Fibroblast of lung (primary cell): ENCODE measurements at regions not wholly inside any gene's neighbourhood (a gene's known extent, or its start where the extent isn't known, plus 50 kb on each side); places are given as distances from the start of the nearest gene placed in this dataset.

Experiments used
- DNase-seq, 2 donors: peaks; one replicate each; pipeline versions ENCODE4 v3.0.0 to v3.0.0-alpha.2; 2010; ENCODE audit warnings: low read depth in 2 of 2
- H2AFZ ChIP-seq: 2 replicates; pipeline ENCODE4 v1.5.1; 2012; ENCODE audit warnings: low read length, control low read depth, inconsistent platforms
- H3K27ac ChIP-seq: 2 replicates; pipeline ENCODE4 v1.5.1; 2011; ENCODE audit warnings: low read length, control low read depth; ENCODE audit not compliant: insufficient read depth
- H3K27me3 ChIP-seq: 2 replicates; pipeline ENCODE4 v1.5.1; 2011; ENCODE audit warnings: mild to moderate bottlenecking, low read length; ENCODE audit not compliant: control insufficient read depth, insufficient read depth
- H3K36me3 ChIP-seq: 2 replicates; pipeline ENCODE4 v1.5.1; 2011; ENCODE audit warnings: low read length; ENCODE audit not compliant: control insufficient read depth, insufficient read depth
- H3K4me1 ChIP-seq: 2 replicates; pipeline ENCODE4 v1.5.1; 2011; ENCODE audit warnings: low read length; ENCODE audit not compliant: control insufficient read depth, insufficient read depth; ENCODE audit errors: extremely low read depth
- H3K4me2 ChIP-seq: 2 replicates; pipeline ENCODE4 v1.5.1; 2011; ENCODE audit warnings: low read length, control low read depth; ENCODE audit not compliant: insufficient read depth; ENCODE audit errors: extremely low read depth
- H3K4me3 ChIP-seq, 4 experiments: fragments of 200-600 bp in 1 of 4; sonication (generic) in 1 of 4; replicated peaks in 1 of 4; 2 replicates each; pipeline ENCODE4 v1.5.1; 2011 to 2016; ENCODE audit warnings: low read length in 4 of 4, low read depth in 3 of 4, mild to moderate bottlenecking in 3 of 4, control low read depth in 2 of 4, inconsistent platforms in 1 of 4, mixed read lengths in 1 of 4; ENCODE audit not compliant: insufficient read depth in 1 of 4; ENCODE audit errors: control extremely low read depth in 1 of 4
- H3K79me2 ChIP-seq: 2 replicates; pipeline ENCODE4 v1.5.1; 2012; ENCODE audit warnings: mild to moderate bottlenecking, low read length, inconsistent platforms; ENCODE audit not compliant: control insufficient read depth, insufficient read depth
- H3K9ac ChIP-seq: 2 replicates; pipeline ENCODE4 v1.5.1; 2011; ENCODE audit warnings: mild to moderate bottlenecking, low read length, control low read depth; ENCODE audit not compliant: insufficient read depth
- H3K9me3 ChIP-seq: 2 replicates; pipeline ENCODE4 v1.5.1; 2012; ENCODE audit warnings: low read depth, low read length; ENCODE audit not compliant: control insufficient read depth, insufficient read depth
- H4K20me1 ChIP-seq: 2 replicates; pipeline ENCODE4 v1.5.1; 2011; ENCODE audit warnings: low read length; ENCODE audit not compliant: control insufficient read depth, insufficient read depth; ENCODE audit errors: extremely low read depth
- EZH2 ChIP-seq: IDR thresholded peaks from 2 replicates; pipeline ENCODE4 v1.5.1; 2012; ENCODE audit warnings: low read length, control low read depth, mild to moderate bottlenecking; ENCODE audit errors: missing control alignments
- TF ChIP-seq, protein P1 (sequence below), 2 donors: IDR thresholded peaks in 1 of 2; conservative IDR thresholded peaks in 1 of 2; 1 replicate in 1 of 2; 2 replicates in 1 of 2; pipeline ENCODE4 v1.5.1; 2011 to 2012; ENCODE audit warnings: low read length in 2 of 2, control low read depth in 1 of 2, inconsistent platforms in 1 of 2, low read depth in 1 of 2, mild to moderate bottlenecking in 1 of 2

DNA sequence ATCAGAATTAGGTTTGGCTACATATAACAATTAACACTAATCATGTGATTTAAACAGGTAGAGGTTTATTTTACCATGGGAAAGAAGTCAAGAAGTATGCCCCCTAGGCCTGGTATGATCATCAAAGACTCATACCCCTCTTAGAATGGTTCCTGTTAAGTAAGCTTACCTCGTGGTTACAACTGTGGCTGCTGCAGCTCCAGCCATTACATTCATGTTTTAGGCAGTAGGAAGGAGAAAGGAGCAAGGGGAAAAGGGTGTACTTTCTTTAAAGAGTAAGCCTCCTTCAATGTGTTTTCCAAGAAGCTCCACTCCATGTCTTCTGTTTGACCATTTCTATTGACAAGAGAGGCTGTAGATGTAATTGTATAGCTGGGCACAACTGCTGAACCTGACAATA, 94.9 kb upstream of the GATB start:
- Histone ChIP-seq H3K4me1 (no peaks in the 10 kb centered on the region), H3K9ac (no peak overlapping the region), H3K9me3 (no peaks in the 10 kb centered on the region), H3K27ac (no peak overlapping the region), H3K4me2 (no peak overlapping the region), H3K36me3 (no peaks in the 10 kb centered on the region), H3K4me3 (no peak overlapping the region), H4K20me1 (no peaks in the 10 kb centered on the region), H3K27me3 (no peaks in the 10 kb centered on the region), H3K79me2 (no peaks in the 10 kb centered on the region), H2AFZ (no peak overlapping the region)
- DNase-seq: no peak
- no peak for TF ChIP-seq EZH2
- TF ChIP-seq, protein P1, sequence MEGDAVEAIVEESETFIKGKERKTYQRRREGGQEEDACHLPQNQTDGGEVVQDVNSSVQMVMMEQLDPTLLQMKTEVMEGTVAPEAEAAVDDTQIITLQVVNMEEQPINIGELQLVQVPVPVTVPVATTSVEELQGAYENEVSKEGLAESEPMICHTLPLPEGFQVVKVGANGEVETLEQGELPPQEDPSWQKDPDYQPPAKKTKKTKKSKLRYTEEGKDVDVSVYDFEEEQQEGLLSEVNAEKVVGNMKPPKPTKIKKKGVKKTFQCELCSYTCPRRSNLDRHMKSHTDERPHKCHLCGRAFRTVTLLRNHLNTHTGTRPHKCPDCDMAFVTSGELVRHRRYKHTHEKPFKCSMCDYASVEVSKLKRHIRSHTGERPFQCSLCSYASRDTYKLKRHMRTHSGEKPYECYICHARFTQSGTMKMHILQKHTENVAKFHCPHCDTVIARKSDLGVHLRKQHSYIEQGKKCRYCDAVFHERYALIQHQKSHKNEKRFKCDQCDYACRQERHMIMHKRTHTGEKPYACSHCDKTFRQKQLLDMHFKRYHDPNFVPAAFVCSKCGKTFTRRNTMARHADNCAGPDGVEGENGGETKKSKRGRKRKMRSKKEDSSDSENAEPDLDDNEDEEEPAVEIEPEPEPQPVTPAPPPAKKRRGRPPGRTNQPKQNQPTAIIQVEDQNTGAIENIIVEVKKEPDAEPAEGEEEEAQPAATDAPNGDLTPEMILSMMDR (conservative IDR thresholded peaks at IDR 0.05 in 1 of 2, IDR thresholded peaks at IDR 0.05 in 1 of 2; ENCODE audit: low read depth in 1 of 2, low read length in 2 of 2): no peak

DNA sequence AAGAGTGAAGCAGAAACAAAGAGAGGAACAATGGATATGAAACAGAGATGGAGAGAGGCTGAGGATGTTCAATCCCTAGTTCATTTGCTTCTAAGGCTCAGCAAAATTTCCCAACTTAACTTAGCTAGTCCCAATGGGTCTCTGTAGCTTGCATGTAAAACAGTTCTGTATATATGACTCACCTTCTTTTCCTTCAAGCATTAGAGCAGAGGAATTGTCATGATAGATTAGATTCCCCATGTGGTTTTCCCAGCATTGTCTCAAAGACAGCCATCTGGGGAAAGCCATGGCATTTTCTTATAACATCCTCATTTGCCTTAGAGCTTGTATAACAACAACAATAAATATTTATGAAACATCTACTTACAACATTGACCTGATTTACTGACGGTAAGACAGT, 93.9 kb upstream of the GATB start:
- no peak overlapping the region for H2AFZ ChIP-seq
- no peak overlapping the region for H3K4me2 ChIP-seq
- no peaks in the 10 kb centered on the region for H3K79me2 ChIP-seq
- no peaks in the 10 kb centered on the region for H3K36me3 ChIP-seq
- TF ChIP-seq, protein P1 (conservative IDR thresholded peaks at IDR 0.05 in 1 of 2, IDR thresholded peaks at IDR 0.05 in 1 of 2; ENCODE audit: low read depth in 1 of 2, low read length in 2 of 2): no peak
- no peak for TF ChIP-seq EZH2
- no peaks in the 10 kb centered on the region for H3K9me3 ChIP-seq
- no peaks in the 10 kb centered on the region for H3K4me1 ChIP-seq
- peak; percentile 14 to 52 for DNase-seq
- no peak overlapping the region for H3K27ac ChIP-seq
- no peak overlapping the region for H3K4me3 ChIP-seq
- H3K27me3 ChIP-seq: no peaks in the 10 kb centered on the region
- no peaks in the 10 kb centered on the region for H4K20me1 ChIP-seq
- no peak overlapping the region for H3K9ac ChIP-seq

DNA sequence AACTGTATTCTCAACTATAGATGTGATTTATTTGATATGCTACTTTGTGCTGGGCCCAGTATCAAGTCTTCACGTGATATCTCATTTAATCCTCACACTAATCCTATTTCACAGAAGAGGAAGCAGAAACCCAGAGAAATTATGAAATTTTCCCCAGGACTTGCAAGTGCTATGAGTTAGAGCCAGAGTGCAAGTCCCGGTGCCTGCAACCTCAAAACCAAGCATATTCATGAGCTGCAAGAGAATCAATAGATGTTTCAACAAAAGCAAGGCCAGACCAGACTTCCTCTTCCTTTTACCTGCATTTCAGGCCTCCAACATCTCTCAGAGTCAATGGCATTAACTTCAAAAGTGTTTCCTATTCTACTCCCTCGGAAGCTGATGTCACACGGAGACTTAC, 92.2 kb upstream of the GATB start:
- no peaks in the 10 kb centered on the region for H3K9me3 ChIP-seq
- H3K27me3 ChIP-seq: no peaks in the 10 kb centered on the region
- H3K36me3 ChIP-seq: no peaks in the 10 kb centered on the region
- TF ChIP-seq, protein P1 (conservative IDR thresholded peaks at IDR 0.05 in 1 of 2, IDR thresholded peaks at IDR 0.05 in 1 of 2; ENCODE audit: low read depth in 1 of 2, low read length in 2 of 2): no peak
- TF ChIP-seq EZH2: no peak
- no peak overlapping the region for H3K9ac ChIP-seq
- no peak overlapping the region for H2AFZ ChIP-seq
- no peaks in the 10 kb centered on the region for H4K20me1 ChIP-seq
- H3K27ac ChIP-seq: no peak overlapping the region
- no peak for DNase-seq
- H3K4me2 ChIP-seq: no peak overlapping the region
- no peaks in the 10 kb centered on the region for H3K79me2 ChIP-seq
- H3K4me3 ChIP-seq: no peak overlapping the region
- no peaks in the 10 kb centered on the region for H3K4me1 ChIP-seq
